ENCODE measurements at regions not wholly inside any gene's neighbourhood (a gene's known extent, or its start where the extent isn't known, plus 50 kb on each side); places are given as distances from the start of the nearest gene placed in this dataset.

- Histone ChIP-seq H3K36me3 (ENCODE audit: control insufficient read depth, insufficient read depth, low read length) (no peaks in the 10 kb centered on the region), H3K9me1 (ENCODE audit: control insufficient read depth, insufficient read depth, low read length) (no peaks in the 10 kb centered on the region), H3K4me2 (ENCODE audit: insufficient read depth, low read length) (no peak overlapping the region), H3K9ac (ENCODE audit: insufficient read depth in 1 of 2, low read depth in 2 of 2, low read length in 2 of 2) (no peak overlapping the region), H3K9me3 (replicated peaks; ENCODE audit: control insufficient read depth, insufficient read depth, low read depth, low read length) (no peaks in the 10 kb centered on the region), H3K4me1 (replicated peaks in 1 of 2; ENCODE audit: control insufficient read depth in 2 of 2, insufficient read depth in 2 of 2, low read length in 2 of 2) (peaks cover 0 to 2% of the 10 kb centered on the region in 2 experiments; a peak in 1 of 5 replicates), H2AFZ (ENCODE audit: low read depth, low read length) (no peak overlapping the region), H3K79me2 (ENCODE audit: control insufficient read depth, insufficient read depth, low read length) (no peaks in the 10 kb centered on the region), H3K27me3 (ENCODE audit: control insufficient read depth in 2 of 2, insufficient read depth in 2 of 2, low read length in 2 of 2) (no peaks in the 10 kb centered on the region), H3K4me3 (no peak overlapping the region), H3K27ac (ENCODE audit: extremely low read depth, low read depth, low read length) (no peak overlapping the region), H4K20me1 (replicated peaks; ENCODE audit: control insufficient read depth, insufficient read depth, low read length) (no peaks in the 10 kb centered on the region)
- no peak for FAIRE-seq
- ChIA-PET CTCF (ENCODE audit: low intra/inter-chr PET ratio) (interaction anchor here (0.6 kb wide), 1 partner anchor 102 kb away, joined by 3 read pairs; no protein-coding TSS in a partner anchor), POLR2A (no interaction called here)
- TF ChIP-seq TRIM28 (IDR thresholded peaks at IDR 0.05): no peak
- TF ChIP-seq ZNF175 (CRISPR knock-in tag; IDR thresholded peaks at IDR 0.05; ENCODE audit: low read depth): no peak
- TF ChIP-seq SPI1 (IDR thresholded peaks at IDR 0.05; ENCODE audit: borderline replicate concordance, low read depth, low read length): peak; percentile 43; the same call in 1 of the 2 replicates
- TF ChIP-seq ZNF431 (CRISPR knock-in tag; IDR thresholded peaks at IDR 0.05): no peak
- no peak for ATAC-seq
- 57% methylated on average over 2 of the region's 3 CpGs for WGBS (ENCODE audit: insufficient coverage, low coverage, missing lambda C conversion rate)
- in situ Hi-C loops (cut with MboI) (no loop called here), intact Hi-C loops (cut with micrococcal nuclease) (no loop called here)
- no peak for DNase-seq (ENCODE audit: extremely low read depth in 1 of 4, low spot score in 3 of 4)
- BruUV-seq (replicated peaks): no TSS peak
These were observed 147.3 kb upstream of the KCNJ18 start for GRCh38 chr17:21545064-21545463.

GRCh38 chr17:21548236-21548635 is 144.1 kb upstream of the KCNJ18 start:
- Histone ChIP-seq H3K9me3 (replicated peaks; ENCODE audit: control insufficient read depth, insufficient read depth, low read depth, low read length) (no peaks in the 10 kb centered on the region), H3K9ac (ENCODE audit: insufficient read depth in 1 of 2, low read depth in 2 of 2, low read length in 2 of 2) (no peak overlapping the region), H3K27ac (ENCODE audit: extremely low read depth, low read depth, low read length) (no peak overlapping the region), H3K4me2 (ENCODE audit: insufficient read depth, low read length) (no peak overlapping the region), H3K36me3 (ENCODE audit: control insufficient read depth, insufficient read depth, low read length) (no peaks in the 10 kb centered on the region), H3K4me3 (no peak overlapping the region), H4K20me1 (replicated peaks; ENCODE audit: control insufficient read depth, insufficient read depth, low read length) (no peaks in the 10 kb centered on the region), H3K4me1 (replicated peaks in 1 of 2; ENCODE audit: control insufficient read depth in 2 of 2, insufficient read depth in 2 of 2, low read length in 2 of 2) (peaks cover 6 to 9% of the 10 kb centered on the region in 2 experiments; a peak in 3 of 5 replicates), H3K9me1 (ENCODE audit: control insufficient read depth, insufficient read depth, low read length) (no peaks in the 10 kb centered on the region), H2AFZ (ENCODE audit: low read depth, low read length) (no peak overlapping the region), H3K79me2 (ENCODE audit: control insufficient read depth, insufficient read depth, low read length) (no peaks in the 10 kb centered on the region), H3K27me3 (ENCODE audit: control insufficient read depth in 2 of 2, insufficient read depth in 2 of 2, low read length in 2 of 2) (no peaks in the 10 kb centered on the region)
- no TSS peak for BruUV-seq (replicated peaks)
- intact Hi-C loops (cut with micrococcal nuclease) (no loop called here), in situ Hi-C loops (cut with MboI) (no loop called here)
- WGBS (ENCODE audit: insufficient coverage, low coverage, missing lambda C conversion rate): 55% methylated on average over 2 of the region's 3 CpGs
- no peak for TF ChIP-seq ZNF511 (CRISPR knock-in tag; IDR thresholded peaks at IDR 0.05)
- no peak for TF ChIP-seq SREBF1 (IDR thresholded peaks at IDR 0.05; ENCODE audit: borderline replicate concordance, low read depth, low read length)
- FAIRE-seq: peak; percentile 6
- ChIA-PET POLR2A (interaction anchor here (0.6 to 0.7 kb wide), 2 partner anchors 35 to 253 kb away, joined by 3 to 4 read pairs; no protein-coding TSS in a partner anchor), CTCF (ENCODE audit: low intra/inter-chr PET ratio) (no interaction called here)
- no peak for ATAC-seq
- DNase-seq (ENCODE audit: extremely low read depth in 1 of 4, low spot score in 3 of 4): no peak
